ENCODE measurements at regions not wholly inside any gene's neighbourhood (a gene's known extent, or its start where the extent isn't known, plus 50 kb on each side); places are given as distances from the start of the nearest gene placed in this dataset.

DNA sequence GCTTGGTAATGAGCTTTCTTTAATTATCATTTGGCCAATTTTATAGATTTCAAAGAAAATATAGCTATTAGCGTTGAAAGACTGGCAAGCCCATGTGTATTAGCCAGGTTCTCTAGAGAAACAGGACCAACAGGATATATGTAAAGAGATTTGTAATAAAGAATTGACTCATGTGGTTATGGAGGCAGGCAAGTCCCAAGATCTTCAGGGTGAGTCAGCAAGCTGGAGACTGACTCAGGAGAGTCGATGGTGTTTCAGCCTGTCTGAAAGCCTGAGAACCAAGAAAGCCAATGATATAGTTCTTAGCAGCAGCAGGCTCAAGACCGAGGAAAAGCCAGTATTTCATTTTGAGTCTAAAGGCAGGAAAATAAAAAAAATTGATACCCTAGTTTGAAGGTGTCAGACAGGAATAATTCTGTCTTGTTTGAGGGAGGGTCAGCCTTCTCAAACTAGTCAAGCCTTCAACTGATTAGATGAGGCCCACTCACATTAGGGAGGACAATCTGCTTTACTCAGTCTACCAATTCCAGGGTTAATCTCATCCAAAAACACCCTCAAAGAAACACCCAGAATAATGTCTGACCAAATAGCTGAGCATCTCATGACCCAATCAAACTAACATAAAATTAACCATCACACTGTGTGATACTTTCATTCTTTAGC is 78.3 kb upstream of the CRIM1 start:
- H3K4me3 ChIP-seq = no peak overlapping the region
- H3K27me3 ChIP-seq = no peaks in the 10 kb centered on the region
- 77 to 84% methylated on average over 3 of the region's 3 CpGs for WGBS, 2 donors
- TF ChIP-seq CTCF (IDR thresholded peaks at IDR 0.05) = no peak
- no peak for DNase-seq
- peaks cover 0 to 4% (median 0%) of the 10 kb centered on the region in 3 donors for H3K4me1 ChIP-seq
- H3K36me3 ChIP-seq = no peaks in the 10 kb centered on the region
- intact Hi-C loops (cut with DNase I) = no loop called here
- no peaks in the 10 kb centered on the region for H3K9me3 ChIP-seq
- H3K27ac ChIP-seq = no peak overlapping the region
- FAIRE-seq = no peak
- ATAC-seq = no peak

DNA sequence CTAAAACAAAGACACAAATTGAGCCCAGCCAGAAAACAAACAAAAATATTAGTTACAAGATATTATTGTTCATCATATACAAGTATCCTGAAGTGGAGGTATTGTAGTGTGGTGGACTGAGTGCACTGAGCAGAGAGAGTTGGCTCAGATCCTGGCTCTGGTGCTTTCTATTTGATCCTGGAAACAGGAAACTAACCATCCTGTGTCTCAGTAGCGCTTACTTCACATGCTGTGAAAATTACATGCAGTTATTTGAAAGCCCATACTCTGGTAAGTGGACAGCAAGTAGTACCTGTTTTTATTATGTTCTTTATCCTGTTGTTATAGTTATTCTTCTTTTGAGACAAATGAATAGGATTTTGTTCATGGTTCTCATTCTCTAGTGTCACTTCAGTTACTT is 84.3 kb upstream of the CRIM1 start:
- Histone ChIP-seq H3K27ac (no peak overlapping the region), H3K9me3 (no peaks in the 10 kb centered on the region), H3K27me3 (no peaks in the 10 kb centered on the region), H3K4me1 (peaks cover 0 to 4% (median 0%) of the 10 kb centered on the region in 3 donors), H3K4me3 (no peak overlapping the region), H3K36me3 (no peaks in the 10 kb centered on the region)
- intact Hi-C loops (cut with DNase I) = no loop called here
- DNase-seq (no peak), ATAC-seq (no peak), FAIRE-seq (no peak)
- WGBS, 2 donors = 78 to 83% methylated on average over 1 of the region's 1 CpG
- no peak for TF ChIP-seq CTCF (IDR thresholded peaks at IDR 0.05)

DNA sequence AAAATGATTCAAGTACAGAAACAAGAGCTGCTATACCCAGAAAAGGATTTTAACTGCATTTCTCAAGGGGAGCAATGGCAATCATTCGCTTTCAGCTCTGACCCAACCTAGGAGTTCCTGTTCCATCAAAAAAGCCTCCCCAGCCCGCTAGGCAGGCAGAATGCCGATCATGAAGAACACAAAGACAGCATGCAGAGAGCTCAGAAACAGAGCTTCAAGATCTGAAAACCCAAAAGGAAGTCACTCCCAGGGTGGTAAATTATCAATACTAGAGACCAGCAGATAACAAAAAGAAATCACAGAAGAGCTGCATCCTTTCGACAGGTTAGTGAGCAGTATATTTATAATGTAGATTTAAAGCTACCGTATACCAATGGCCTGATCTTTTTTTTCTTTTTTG is 84.8 kb upstream of the CRIM1 start:
- Histone ChIP-seq H3K27ac (no peak overlapping the region), H3K4me3 (no peak overlapping the region), H3K9me3 (no peaks in the 10 kb centered on the region), H3K4me1 (peaks cover 0 to under 1% (median 0%) of the 10 kb centered on the region in 3 donors), H3K27me3 (no peaks in the 10 kb centered on the region), H3K36me3 (no peaks in the 10 kb centered on the region)
- intact Hi-C loops (cut with DNase I) = no loop called here
- no peak for FAIRE-seq
- 62 to 70% methylated on average over 5 of the region's 5 CpGs for WGBS, 2 donors
- ATAC-seq = no peak
- no peak for TF ChIP-seq CTCF (IDR thresholded peaks at IDR 0.05)
- no peak for DNase-seq

DNA sequence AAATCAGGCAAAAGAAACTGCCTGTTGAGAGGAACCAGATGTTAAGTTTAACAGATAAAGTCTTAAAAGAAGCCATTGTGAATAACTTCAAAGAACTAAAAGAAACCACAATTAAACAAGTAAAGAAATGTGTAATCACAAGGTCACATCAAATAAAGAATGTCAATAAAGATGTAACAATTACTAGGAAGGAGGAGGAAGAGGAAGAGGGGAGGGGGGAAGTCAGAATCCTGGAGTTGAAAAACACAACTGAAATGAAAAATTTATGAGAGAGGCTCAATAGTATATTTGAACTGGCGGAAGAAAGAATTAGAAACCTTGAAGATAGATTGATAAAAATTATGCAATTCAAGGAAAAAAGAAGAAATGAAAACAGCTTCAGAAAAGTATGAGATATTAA is 88.4 kb upstream of the CRIM1 start:
- FAIRE-seq = no peak
- H3K4me1 ChIP-seq = no peaks in the 10 kb centered on the region

More for the DNA sequence above, 88.4 kb upstream of the CRIM1 start:
- H3K27me3 ChIP-seq = no peaks in the 10 kb centered on the region
- intact Hi-C loops (cut with DNase I) = no loop called here
- H3K27ac ChIP-seq = no peak overlapping the region
- 83 to 93% methylated on average over 1 of the region's 1 CpG for WGBS, 2 donors
- no peak for DNase-seq
- no peak overlapping the region for H3K4me3 ChIP-seq
- no peaks in the 10 kb centered on the region for H3K9me3 ChIP-seq
- ATAC-seq = no peak
- TF ChIP-seq CTCF (IDR thresholded peaks at IDR 0.05) = no peak
- no peaks in the 10 kb centered on the region for H3K36me3 ChIP-seq
